Gastrocnemius medialis (tissue), 4 donors: ENCODE measurements at regions not wholly inside any gene's neighbourhood (a gene's known extent, or its start where the extent isn't known, plus 50 kb on each side); places are given as distances from the start of the nearest gene placed in this dataset.

Source experiments
- CTCF ChIP-seq, 5 experiments: fragments of 450-650 bp in 3 of 5; fragments of 200-600 bp in 2 of 5; sonication (generic) in 2 of 5; IDR thresholded peaks in 4 of 5; conservative IDR thresholded peaks in 1 of 5; 1 replicate in 4 of 5; 2 replicates in 1 of 5; pipeline ENCODE4 v1.5.1; 2016 to 2019; ENCODE audit warnings: antibody characterized with exemption in 5 of 5, mild to moderate bottlenecking in 3 of 5, moderate library complexity in 3 of 5
- POLR2A ChIP-seq, 2 donors: fragments of 450-650 bp; IDR thresholded peaks; one replicate each; pipeline ENCODE4 v1.6.1; 2017; ENCODE audit warnings: antibody characterized with exemption in 2 of 2, mild to moderate bottlenecking in 2 of 2, moderate library complexity in 2 of 2

- TF ChIP-seq CTCF (IDR thresholded peaks at IDR 0.05 in 4 of 5, conservative IDR thresholded peaks at IDR 0.05 in 1 of 5) = no peak
- TF ChIP-seq POLR2A (IDR thresholded peaks at IDR 0.05) = no peak
These were observed 190.9 kb upstream of the PKDCC start for GRCh38 chr2:41856946-41857345.
